NCI-H1436 treated with DMSO at 0.1 percent for 48 hours (cell line): ENCODE measurements at regions not wholly inside any gene's neighbourhood (a gene's known extent, or its start where the extent isn't known, plus 50 kb on each side); places are given as distances from the start of the nearest gene placed in this dataset.

ENCODE experiments used
- DNase-seq: peaks from one replicate; lab custom pipeline; 2025; lab: John Stamatoyannopoulos, UW

DNA sequence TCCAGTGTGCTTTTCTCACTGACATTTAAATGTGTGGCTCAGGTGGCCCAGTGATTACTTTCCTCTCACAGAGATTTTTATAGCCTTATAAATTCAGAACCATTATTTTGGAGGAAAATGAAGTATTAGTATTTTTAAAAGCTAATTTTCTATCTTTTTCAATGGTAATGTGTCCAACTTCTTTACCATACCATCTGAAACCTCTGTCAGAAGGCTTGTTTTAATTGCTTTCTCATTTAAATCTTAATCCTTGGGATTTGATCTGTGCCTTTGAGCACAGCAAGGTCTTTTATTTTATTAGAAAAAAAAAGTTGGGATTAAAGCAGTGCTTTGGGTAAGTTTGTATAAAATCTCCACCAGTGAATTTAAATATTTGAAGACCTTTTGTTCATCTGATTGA lies 452.3 kb upstream of the RAG2 start:
- DNase-seq: no peak

DNA sequence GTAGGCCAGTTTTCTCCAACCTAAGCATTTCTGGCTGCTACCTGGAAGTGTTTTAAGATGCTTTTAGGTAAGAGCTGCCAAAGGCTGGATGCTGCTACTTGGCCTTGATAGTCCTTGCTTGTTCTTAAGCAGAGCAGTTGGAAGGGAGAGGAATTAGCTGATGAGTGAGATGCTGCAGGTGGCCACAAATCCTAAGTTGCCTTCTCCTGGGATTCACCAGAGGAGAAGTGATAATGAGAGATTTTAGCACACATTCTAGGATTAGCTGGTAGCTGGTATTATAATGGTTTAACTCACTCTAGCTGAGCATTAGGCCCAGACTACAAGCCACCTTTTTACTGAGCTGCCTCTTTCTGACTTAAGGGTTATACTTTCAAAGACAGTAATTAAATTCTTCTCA lies 442.9 kb upstream of the RAG2 start:
- no peak for DNase-seq

DNA sequence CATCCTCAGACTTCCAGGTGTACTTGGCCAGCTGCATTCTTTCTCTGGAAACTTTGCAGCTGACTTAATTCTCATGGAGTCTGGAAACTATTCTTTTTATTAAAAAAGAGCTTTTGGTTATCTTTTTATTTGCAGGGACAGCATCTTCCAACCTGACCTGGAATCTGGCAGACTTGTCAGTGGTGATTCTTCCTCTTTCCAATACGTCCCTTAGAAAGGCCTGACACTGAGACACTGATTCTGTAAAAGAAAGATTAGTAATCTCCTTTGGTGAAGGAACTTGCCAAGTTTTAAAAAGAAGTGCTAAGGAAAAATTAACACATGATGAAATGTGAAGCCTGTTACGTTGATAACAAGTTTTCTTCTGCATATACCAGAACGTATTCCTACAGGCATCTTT lies 440.9 kb upstream of the RAG2 start:
- DNase-seq: no peak

DNA sequence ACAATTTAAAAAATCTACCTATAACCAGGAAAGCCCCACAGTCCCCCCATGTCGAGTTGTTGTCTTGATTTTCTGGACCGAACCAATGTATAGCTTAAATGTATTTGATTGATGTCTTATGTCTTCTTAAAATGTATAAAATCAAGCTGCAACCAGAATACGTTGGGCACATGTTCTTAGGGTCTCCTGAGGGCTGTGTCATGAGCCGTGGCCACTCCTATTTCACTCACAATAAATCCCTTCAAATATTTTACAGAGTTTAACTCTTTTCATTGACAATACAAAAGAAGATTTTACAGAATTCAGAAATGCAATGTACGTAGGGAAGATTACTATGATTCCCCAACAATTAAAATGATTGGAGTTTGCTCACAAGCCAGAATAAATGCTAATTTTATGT lies 428.7 kb upstream of the RAG2 start:
- no peak for DNase-seq

DNA sequence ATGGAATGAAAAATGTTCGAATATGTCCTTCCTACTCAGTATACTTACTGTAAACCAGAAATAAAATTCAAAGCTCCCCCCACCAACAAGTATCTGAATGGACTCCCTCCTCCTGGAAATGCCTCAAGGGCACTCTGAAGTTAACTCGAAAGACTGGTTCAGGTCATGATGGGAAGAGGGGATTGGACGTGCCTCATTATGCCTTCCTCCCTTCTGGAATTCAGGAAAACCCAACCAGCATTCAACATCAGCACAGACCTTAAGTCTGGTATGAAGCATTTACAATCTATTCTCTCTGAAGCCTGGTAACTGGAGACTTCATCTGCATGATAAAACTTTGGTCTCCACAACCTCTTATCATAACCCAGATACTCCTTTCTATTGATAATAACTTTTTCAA lies 428.3 kb upstream of the RAG2 start:
- no peak for DNase-seq

DNA sequence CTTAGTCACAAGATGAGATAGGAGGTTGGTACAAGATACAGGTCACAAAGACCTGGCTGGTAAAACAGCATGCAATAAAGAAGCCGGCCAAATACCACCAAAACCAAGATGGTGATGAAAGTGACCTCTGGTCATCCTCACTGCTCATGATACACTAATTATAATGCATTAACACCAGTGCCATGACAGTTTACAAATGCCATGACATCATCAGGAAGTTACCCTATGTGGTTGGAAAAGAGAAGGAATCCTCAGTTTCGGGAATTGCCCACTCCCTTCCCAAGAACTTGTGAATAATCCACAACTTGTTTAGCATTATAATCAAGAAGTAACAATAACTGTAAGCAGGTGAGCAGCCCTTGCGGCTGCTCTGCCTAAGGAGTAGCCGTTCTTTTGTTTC lies 408.5 kb upstream of the RAG2 start:
- DNase-seq: no peak

DNA sequence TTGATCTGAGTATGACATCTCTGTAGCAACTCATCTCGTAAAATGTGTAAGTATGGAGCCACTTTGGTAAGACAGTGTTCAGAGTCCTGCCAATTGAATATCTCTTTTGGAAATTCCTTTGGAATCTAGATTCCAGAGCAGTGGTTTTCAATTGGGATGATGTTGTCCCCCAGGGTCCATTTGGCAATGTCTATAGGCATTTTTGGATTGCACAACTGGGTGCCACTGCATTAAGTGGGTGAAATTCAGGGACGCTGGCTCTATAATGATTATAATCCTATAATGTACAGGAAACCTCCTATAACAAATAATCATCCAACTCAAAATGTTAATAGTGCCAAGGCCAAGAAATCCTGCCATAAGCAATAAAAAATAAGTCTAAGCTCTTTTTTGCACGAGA lies 404.8 kb upstream of the RAG2 start:
- no peak for DNase-seq

DNA sequence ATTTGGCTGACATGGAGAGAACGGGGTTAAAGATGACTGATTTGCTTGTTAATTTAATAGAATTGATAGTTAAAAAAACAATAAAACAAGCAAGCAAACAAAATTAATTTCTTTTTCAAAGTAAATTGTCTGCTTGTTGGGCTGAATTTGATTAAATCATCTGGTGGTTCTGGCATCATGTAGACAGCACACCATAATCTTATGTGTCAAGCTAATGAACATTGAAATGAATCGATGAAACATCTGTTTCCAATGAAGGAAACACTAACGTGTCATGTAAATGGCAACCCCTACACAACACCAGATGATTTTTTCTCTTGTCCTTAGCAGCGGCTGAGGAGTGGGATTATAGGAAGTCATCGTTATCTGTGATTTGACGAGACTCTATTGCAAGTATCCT lies 399.6 kb upstream of the RAG2 start:
- no peak for DNase-seq

DNA sequence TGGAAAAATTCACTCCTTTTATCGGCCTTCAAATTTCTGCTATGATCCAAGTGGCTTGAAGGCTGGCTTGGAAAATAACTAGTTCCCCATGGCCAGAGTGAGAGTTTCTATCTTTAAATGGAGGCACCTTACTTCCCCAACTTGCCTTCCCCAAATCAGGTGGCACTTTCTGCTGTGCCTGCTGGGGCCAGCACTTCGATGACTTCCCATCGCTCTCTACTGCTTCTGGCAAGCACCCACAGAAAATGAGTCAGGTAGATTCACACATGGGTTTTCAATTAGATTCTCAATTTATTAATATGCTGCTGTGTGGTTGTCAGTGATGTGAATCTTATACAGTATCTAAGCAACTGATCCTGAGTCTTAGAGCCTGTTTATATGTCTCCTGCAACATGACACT lies 398.8 kb upstream of the RAG2 start:
- no peak for DNase-seq

DNA sequence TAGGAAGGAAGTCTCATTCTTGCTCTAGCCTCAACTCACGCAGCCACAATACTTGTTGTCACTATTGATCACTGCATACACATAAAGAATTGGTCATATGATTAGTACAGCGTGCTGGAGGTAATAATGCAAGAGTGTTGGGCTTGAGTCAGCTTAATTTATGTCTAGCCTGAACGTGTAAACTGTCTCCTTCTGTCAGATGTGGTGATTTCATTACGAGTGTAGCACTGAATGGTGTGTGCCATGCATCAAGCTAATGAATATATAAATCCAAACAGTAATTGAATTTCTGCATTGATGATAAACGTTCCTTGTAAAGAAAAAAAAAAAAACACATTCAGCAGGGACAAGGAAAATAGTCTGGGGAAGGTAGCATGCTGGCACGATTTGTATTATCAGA lies 396.2 kb upstream of the RAG2 start:
- no peak for DNase-seq

DNA sequence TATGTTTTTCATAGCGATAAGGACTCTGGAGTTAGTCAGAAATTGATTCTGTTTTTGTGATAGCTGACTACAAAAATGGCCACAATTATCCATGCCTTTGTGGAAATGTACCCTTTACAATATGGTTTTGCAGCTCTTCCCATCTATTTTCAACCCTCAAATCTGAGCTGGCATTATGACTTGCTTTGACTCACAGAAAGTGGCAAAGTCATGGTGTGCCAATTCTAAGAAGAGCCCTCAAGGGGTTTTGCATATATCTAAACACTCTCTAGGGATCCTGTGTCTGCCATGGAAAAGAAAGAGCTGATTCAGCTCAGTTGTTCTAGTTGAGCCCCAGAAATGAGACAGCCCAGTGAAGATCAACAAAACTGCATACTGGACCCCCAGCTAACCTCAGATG lies 390.5 kb upstream of the RAG2 start:
- no peak for DNase-seq

DNA sequence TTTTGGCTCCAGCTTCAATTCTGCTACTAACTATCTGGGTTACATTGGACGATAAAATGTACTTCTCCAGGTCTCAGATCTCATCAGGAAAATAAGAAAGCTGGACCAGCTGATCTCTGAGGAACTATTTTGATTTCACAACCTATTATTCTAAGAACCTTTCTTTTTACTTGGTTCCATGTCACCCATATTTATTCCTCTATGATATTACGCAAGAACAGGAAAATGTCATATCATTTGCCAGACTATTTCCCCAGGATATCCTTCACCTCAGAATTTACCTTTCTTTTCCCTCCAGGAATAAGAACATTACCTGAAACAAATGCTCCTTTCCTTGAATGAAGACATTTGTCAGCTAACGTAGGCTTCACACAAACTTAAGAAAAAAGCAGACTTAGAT lies 387.5 kb upstream of the RAG2 start:
- DNase-seq: no peak

DNA sequence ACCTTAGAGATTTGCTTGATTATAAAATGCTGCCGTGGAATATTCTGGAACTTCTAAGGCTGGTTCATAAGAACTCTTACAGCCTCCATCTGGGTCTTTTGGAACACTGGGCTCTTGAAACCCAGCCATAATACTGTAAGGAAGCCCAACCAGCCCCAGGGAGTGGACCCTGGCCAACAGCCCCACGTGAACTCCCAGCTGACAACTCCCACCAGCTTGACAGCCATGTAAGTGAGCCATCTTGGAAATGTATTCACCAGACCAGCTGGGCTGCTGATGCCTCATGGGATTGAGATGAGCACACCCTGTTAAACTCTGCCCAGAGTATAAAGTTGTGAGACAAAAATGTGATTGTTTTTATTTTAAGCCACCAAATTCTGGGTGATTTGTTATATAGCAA lies 378.7 kb upstream of the RAG2 start:
- DNase-seq: no peak

DNA sequence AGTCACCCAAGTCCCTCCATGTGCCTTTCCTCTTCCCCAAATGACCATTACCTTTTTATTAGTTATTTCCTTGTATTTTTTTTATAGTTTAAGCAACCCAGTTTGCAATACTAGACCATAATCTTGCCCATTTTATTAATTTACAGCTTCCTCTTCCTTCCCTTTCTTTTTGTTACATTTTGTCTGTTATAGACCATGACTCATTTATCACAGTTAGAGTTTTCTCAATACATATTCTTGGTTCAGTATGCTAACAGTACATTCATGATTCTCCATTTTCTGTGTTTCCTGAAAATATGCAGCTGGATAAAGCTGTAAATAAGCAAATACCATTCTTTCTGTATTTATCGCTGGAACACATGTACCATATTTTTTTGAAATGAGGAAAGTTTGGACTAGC lies 376.7 kb upstream of the RAG2 start:
- no peak for DNase-seq

DNA sequence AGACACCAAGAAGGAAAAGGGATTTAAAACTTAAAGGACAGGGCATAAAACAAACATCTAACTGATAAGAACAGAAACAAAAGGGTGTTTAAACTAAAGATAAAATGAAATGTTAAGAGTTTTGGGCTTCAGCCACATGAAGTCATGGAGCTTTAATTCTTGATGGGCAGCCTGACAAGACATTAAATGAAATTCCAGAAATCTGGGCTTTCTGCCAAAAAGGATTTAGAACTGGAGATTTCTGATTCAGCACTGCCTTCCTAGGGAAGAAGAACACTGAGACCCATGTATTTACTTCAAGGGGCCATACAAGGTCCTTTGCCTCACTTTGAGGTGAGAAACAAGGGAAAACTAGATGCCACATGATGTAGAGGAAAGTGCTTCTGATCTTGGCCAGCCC lies 355.9 kb upstream of the RAG2 start:
- no peak for DNase-seq

DNA sequence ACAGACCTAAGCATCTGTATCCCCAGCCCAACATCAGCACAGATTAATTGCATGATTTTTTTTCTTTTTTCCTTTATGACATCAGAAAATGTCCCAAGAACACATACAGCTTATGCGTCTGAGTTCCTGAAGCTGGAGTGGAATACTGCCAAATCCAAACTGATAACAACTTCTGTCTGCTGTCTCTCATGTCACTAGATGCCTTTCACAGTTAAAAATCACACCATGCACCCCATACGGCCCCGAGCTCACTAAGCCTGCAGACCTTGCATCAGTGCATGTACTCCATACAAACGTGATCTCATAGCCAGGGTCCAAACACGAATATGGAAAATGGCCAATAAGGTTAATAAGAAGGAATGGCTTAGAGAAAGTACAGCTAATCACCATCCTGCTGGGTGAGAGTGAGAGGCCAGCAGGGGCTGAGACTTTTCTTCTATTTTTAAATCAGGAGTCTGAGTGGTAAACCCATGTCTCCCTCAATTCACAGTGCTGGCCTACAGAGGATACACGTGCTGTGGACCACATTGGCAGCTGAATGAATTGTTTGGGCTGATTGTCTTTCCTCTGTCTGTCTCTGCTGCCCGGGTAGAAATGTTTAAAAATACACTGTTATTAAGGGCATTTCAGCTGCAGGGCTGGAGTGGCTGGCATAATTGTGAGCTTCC lies 350.6 kb upstream of the RAG2 start:
- no peak for DNase-seq

DNA sequence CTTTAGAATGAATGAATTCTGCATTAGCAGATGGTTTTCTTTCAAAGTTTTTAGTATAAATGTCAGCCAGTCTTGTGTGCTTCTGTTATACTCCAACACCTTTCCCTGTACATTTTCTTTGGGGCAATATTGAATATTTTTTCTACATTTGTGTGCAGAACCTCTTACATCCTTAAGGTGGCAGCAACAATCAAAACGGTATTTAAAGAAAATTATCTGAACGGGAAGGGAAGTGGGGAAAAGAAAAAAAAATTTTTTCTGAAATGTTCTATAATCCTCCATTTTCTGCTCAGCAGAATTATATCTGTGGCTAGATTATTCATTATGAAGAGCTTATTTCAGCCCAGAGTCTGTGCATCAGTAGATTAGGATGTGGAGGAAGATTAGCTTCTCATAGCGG lies 347.3 kb upstream of the RAG2 start:
- DNase-seq: no peak

DNA sequence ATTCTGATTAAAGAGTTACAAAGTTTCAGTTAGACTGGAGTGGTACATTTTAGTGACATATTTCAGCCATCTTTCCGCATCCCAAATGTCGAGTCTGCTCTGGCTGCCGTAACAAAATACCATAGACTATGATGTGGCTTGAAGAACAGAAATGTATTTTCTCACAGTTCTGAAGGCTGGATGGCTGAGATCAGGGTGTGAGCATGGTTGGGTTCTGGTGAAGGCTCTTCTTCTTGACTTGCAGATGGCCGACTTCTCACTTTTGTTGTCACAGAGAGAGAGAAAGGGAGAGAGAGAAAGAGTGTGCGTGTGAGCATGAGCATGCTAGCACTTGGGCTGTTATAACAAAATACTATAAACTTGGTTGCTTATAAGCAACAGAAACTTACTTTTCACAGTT lies 335.4 kb upstream of the RAG2 start:
- no peak for DNase-seq

DNA sequence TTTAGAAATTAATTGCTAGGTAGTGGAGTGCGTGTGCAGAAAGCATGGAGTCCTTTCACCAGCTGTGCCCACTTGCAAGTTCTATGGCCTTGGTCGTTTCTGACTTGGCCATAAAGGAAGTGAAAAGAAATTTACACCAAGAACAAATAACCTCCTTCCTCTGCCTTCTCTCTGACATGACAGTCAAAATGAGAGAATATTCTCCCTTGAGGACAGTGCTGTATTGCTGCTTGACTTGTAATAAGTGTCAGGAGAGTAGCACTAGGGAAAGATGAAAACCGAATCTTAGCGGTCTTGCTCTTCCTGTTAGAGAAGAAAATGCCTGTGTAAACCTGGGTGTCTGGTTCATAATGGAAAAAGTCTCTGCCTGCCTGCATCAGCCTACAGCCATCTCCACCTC lies 333.1 kb upstream of the RAG2 start:
- no peak for DNase-seq

DNA sequence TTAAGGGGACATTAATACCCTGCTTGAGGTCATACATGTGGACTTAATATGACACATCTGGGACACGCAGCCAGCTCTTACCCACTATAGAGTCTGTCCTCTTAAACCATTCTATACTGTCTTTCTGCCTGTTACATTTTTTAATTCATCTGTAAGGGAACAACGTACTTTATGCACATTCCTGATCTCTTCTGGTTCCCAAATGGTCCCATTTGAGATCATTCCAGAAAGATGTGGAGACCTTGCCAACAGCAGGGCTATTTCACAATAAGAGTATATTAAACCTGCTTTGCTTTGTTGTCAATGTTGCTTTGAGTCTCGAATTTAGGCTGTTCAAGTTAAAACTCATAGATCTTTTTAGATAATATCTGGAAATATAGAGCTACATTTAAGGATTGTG lies 332.2 kb upstream of the RAG2 start:
- DNase-seq: no peak

DNA sequence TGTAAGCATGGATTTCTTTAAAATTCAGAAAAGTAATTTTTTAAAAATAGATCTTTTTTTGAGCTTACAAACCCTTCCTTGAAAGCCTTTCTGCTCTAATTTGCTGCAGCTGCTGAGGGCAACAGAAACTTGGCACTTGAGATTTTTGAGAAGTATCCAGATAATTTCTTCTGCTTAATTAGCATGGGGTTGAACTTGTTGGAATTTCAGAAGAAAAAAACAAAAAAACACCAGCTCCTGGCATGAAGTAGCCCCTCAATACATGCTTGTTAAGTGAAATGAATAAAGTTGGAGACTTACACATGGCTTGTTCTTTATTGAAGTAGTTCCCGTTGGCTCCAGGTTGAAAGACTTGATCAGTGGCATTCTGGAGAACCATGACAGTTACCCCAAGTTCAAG lies 331.4 kb upstream of the RAG2 start:
- DNase-seq: no peak

DNA sequence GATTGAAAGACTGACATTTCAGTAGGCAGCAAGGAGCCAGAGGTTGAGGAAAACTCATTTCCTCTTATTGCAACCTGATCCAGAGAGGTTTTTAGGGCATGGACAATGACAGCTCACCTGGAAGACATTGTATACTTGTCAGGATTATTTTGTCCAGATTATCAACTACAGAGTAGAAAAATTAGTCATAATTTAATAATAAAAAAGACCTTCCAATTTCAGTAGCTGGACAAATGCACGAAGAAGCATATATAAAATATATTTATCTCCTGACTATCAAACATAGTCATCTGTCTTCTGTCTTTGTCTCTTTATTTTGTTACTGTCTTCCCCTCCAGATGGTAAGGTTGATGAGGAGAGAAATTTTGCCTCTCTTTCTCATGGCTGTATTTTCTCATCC lies 330.6 kb upstream of the RAG2 start:
- DNase-seq: no peak

DNA sequence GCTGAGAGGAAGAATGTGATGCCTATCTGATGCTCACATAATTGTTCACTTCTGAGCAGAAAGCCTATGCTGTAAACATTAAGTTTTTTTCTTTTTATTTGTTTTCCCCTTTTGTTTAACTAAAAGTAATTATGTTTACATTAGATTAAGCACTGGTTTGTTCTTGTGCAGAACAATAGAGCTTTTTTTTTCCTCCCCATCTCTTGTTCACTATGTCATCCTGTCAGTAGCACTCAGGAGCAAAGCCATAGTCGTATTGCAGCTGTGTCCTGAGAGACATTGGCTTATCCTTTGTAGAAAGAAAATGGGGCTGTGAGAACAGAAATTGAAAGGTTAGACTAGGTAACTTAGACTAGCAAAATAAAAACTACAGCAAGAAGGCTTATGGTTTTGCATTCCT lies 301.8 kb upstream of the RAG2 start:
- DNase-seq: no peak

DNA sequence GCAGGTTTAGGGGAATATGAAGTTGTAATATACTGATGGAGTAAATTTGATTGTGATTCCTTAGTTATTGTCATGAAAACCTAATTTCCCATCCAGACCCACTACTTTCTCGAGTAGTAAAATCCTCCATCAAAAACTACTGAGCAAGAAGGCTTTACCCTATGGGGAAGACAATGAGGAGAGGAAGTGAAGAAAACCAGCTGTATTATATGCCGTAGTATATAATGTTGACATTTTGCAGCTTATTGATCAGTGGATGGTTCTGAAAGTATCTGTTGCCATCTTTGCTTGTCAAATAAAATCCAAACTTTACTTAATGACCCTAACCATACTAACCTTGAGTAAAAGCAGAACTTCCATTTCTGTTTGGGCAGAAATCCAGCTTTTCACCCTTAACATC lies 292.8 kb upstream of the RAG2 start:
- DNase-seq: no peak

DNA sequence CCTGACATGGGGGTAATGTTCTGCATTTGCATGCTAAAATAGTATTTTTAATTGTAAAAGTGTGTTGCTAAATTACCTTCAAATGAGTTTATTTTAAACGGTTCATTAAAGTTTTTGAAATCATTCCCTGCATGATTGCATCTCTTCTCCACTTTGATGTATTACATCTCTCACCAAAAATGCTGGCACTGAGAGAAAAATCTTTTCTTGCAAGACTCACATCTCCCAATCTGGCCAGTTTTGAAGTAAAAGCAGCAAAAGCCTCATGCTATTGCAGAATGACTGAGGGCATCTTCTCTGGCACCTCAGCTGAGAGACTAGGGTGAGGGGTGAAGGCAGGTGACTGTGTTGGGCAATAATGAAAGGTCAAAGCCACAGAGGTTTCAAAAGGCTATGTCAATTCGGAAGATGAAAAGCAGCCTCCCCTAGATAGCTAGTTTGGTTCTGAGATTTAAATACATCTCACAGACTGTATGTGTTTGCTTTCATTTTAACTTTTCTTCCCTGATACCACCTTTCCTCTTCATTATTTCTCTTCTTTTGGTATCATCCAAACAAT lies 292.2 kb upstream of the RAG2 start:
- DNase-seq: no peak
